H54 (cell line): ENCODE measurements at regions not wholly inside any gene's neighbourhood (a gene's known extent, or its start where the extent isn't known, plus 50 kb on each side); places are given as distances from the start of the nearest gene placed in this dataset.

Source experiments
- DNase-seq: peaks from one replicate; pipeline ENCODE4 v3.0.0; 2011; ENCODE audit warnings: low spot score, mixed read lengths; ENCODE audit not compliant: insufficient read length
- FAIRE-seq: peaks from 3 replicates; lab custom pipeline; 2011; peaks lifted over from hg19 to GRCh38; lab: Jason Lieb, UNC
- POLR2A ChIP-seq: IDR thresholded peaks from 2 replicates; pipeline ENCODE4 v1.6.1; 2011; ENCODE audit warnings: low read depth, mild to moderate bottlenecking, low read length

DNA sequence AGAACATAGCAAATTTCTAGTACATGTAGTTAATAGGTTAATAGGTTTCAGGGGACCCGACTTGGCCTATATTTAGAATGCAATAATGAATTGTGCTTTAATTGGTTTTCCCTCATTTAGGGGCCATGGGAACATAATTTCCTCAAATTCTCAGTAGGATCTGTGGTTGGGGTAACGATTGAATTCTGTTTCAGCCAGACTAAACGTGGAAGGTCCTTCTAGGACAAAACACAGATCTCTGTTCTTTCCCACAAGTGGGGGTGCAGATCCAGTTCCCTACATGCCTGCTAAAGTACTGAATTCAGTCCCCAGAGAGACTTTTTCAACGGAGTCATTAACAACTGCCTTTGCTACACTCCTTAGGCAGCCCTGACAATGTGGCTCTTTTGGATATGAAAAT is 50.7 kb upstream of the AGBL1 start:
- DNase-seq: no peak
- no peak for TF ChIP-seq POLR2A
- FAIRE-seq: no peak
